GM13977 (cell line): ENCODE measurements at regions not wholly inside any gene's neighbourhood (a gene's known extent, or its start where the extent isn't known, plus 50 kb on each side); places are given as distances from the start of the nearest gene placed in this dataset.

Experiments used
- DNase-seq: peaks from one replicate; pipeline ENCODE4 v3.0.0; 2012; ENCODE audit warnings: low spot score
- CTCF ChIP-seq: IDR thresholded peaks from 2 replicates; pipeline ENCODE4 v1.5.1; 2012; ENCODE audit warnings: mild to moderate bottlenecking, control low read depth; ENCODE audit not compliant: insufficient read depth; ENCODE audit errors: extremely low read depth, missing control alignments
- in situ Hi-C: fragments of 300-500 bp; cut with MboI; formaldehyde crosslinking; loops from one replicate; pipeline ENCODE4 v1.12.0; 2022; ENCODE audit warnings: low sequenced_read_pairs, low pct_unique_long_range_greater_than_20kb, mixed read lengths, inconsistent platforms; ENCODE audit not compliant: unreplicated experiment

GRCh38 chr5:110250355-110250754 is 476.1 kb downstream of the TMEM232 start:
- TF ChIP-seq CTCF: no peak
- in situ Hi-C loops: no loop called here
- no peak for DNase-seq

- no peak for TF ChIP-seq CTCF
- in situ Hi-C loops: no loop called here
- DNase-seq: no peak
These were observed 475.7 kb downstream of the TMEM232 start for GRCh38 chr5:110250755-110251154.

GRCh38 chr5:110251366-110251765 is 475.1 kb downstream of the TMEM232 start:
- in situ Hi-C loops: no loop called here
- DNase-seq: no peak
- no peak for TF ChIP-seq CTCF

GRCh38 chr5:110255194-110255593 is 471.3 kb downstream of the TMEM232 start:
- TF ChIP-seq CTCF: no peak
- DNase-seq: no peak
- in situ Hi-C loops: no loop called here

GRCh38 chr5:110256298-110256697 is 470.2 kb downstream of the TMEM232 start:
- DNase-seq: no peak
- in situ Hi-C loops: no loop called here

GRCh38 chr5:110257971-110258370 is 468.5 kb downstream of the TMEM232 start:
- TF ChIP-seq CTCF: no peak
- DNase-seq: no peak
- in situ Hi-C loops: no loop called here

More at GRCh38 chr5:110256298-110256697, 470.2 kb downstream of the TMEM232 start:
- no peak for TF ChIP-seq CTCF
